Endothelial cell of umbilical vein (primary cell): ENCODE measurements at regions not wholly inside any gene's neighbourhood (a gene's known extent, or its start where the extent isn't known, plus 50 kb on each side); places are given as distances from the start of the nearest gene placed in this dataset.

Source experiments
- BruUV-seq: library from RNA; stranded (reverse); fragments of 400-500 nt; replicated peaks from 2 replicates; lab custom pipeline; 2021; lab: Mats Ljungman, UMichigan
- CTCF ChIA-PET: fragments of 300-600, 350-600 bp; sonication (Branson Sonifier 250); formaldehyde crosslinking; loops from one replicate; lab custom pipeline; 2021; ENCODE audit warnings: antibody characterized with exemption, inconsistent platforms; lab: Charles Lee
- POLR2A ChIA-PET: fragments of 300-600, 350-600 bp; sonication (Branson Sonifier 250); formaldehyde crosslinking; loops from one replicate; lab custom pipeline; 2021; ENCODE audit warnings: antibody characterized with exemption, inconsistent platforms; lab: Charles Lee
- DNase-seq: peaks from one replicate; pipeline ENCODE4 v3.0.0-alpha.2; 2011; ENCODE audit warnings: low read depth, low spot score
- FAIRE-seq: peaks from 2 replicates; lab custom pipeline; 2011; peaks lifted over from hg19 to GRCh38; lab: Jason Lieb, UNC
- H2AFZ ChIP-seq: 2 replicates; pipeline ENCODE4 v1.6.0; 2012; ENCODE audit warnings: low read depth, low read length, control low read depth, inconsistent platforms
- H3K27ac ChIP-seq: 2 replicates; pipeline ENCODE4 v1.5.1; 2011; ENCODE audit warnings: low read depth, mild to moderate bottlenecking, control low read depth, low read length, moderate library complexity; ENCODE audit not compliant: insufficient read depth
- H3K27me3 ChIP-seq, 2 experiments: 2 replicates each; pipeline versions ENCODE4 v1.6.0 to v1.6.1; 2011; ENCODE audit warnings: low read length in 2 of 2, mixed read lengths in 1 of 2; ENCODE audit not compliant: control insufficient read depth in 2 of 2, insufficient read depth in 2 of 2
- H3K36me3 ChIP-seq, 2 experiments: 2 replicates in 1 of 2; 3 replicates in 1 of 2; pipeline ENCODE4 v1.5.1; 2011; ENCODE audit warnings: low read length in 2 of 2, mild to moderate bottlenecking in 1 of 2, moderate library complexity in 1 of 2; ENCODE audit not compliant: control insufficient read depth in 2 of 2, insufficient read depth in 2 of 2; ENCODE audit errors: extremely low read depth in 1 of 2
- H3K4me1 ChIP-seq: 3 replicates; pipeline ENCODE4 v1.5.1; 2011; ENCODE audit warnings: mild to moderate bottlenecking, low read length; ENCODE audit not compliant: control insufficient read depth, insufficient read depth; ENCODE audit errors: extremely low read depth
- H3K4me2 ChIP-seq: 2 replicates; pipeline ENCODE4 v1.6.1; 2011; ENCODE audit warnings: low read length, control low read depth, mixed read lengths; ENCODE audit not compliant: insufficient read depth
- H3K4me3 ChIP-seq, 3 experiments: fragments of 200-600 bp in 1 of 3; sonication (generic), shearing (Covaris generic) in 1 of 3; replicated peaks in 1 of 3; 2 replicates each; pipeline ENCODE4 v1.5.1; 2011 to 2016; ENCODE audit warnings: control low read depth in 3 of 3, low read length in 3 of 3, mild to moderate bottlenecking in 2 of 3, inconsistent platforms in 1 of 3, low read depth in 1 of 3, moderate library complexity in 1 of 3; ENCODE audit not compliant: insufficient read depth in 1 of 3
- H3K79me2 ChIP-seq: 2 replicates; pipeline ENCODE4 v1.6.0; 2012; ENCODE audit warnings: low read length, inconsistent platforms; ENCODE audit not compliant: control insufficient read depth, insufficient read depth
- H3K9ac ChIP-seq: replicated peaks from 2 replicates; pipeline ENCODE3; 2011; ENCODE audit warnings: low read length, control low read depth; ENCODE audit not compliant: insufficient read depth; ENCODE audit errors: extremely low read depth
- H3K9me1 ChIP-seq: replicated peaks from 3 replicates; pipeline ENCODE4 v1.6.0; 2011; ENCODE audit warnings: mild to moderate bottlenecking, low read length; ENCODE audit not compliant: control insufficient read depth, insufficient read depth; ENCODE audit errors: extremely low read depth
- H3K9me3 ChIP-seq: replicated peaks from 2 replicates; pipeline ENCODE4 v1.5.1; 2012; ENCODE audit warnings: low read length, inconsistent platforms; ENCODE audit not compliant: control insufficient read depth, insufficient read depth
- H4K20me1 ChIP-seq: replicated peaks from 2 replicates; pipeline ENCODE3; 2011; ENCODE audit warnings: mild to moderate bottlenecking, low read length; ENCODE audit not compliant: control insufficient read depth, insufficient read depth; ENCODE audit errors: extremely low read depth
- CTCF ChIP-seq, 2 donors: IDR thresholded peaks; 1 replicate in 1 of 2; 2 replicates in 1 of 2; pipeline ENCODE4 v1.5.1; 2011; ENCODE audit warnings: low read length in 2 of 2, mild to moderate bottlenecking in 2 of 2, moderate library complexity in 2 of 2, control low read depth in 1 of 2, inconsistent platforms in 1 of 2, low read depth in 1 of 2; ENCODE audit not compliant: insufficient read depth in 1 of 2; ENCODE audit errors: extremely low read depth in 1 of 2
- EZH2 ChIP-seq: IDR thresholded peaks from 2 replicates; pipeline ENCODE4 v1.6.1; 2012; ENCODE audit warnings: borderline replicate concordance, low read depth, mild to moderate bottlenecking, moderate library complexity, low read length, inconsistent platforms; ENCODE audit not compliant: severe bottlenecking
- FOS ChIP-seq: IDR thresholded peaks from 2 replicates; pipeline ENCODE4 v1.6.1; 2011; ENCODE audit warnings: mild to moderate bottlenecking, low read length, moderate library complexity, borderline replicate concordance; ENCODE audit not compliant: insufficient read depth
- GATA2 ChIP-seq: IDR thresholded peaks from 2 replicates; pipeline ENCODE4 v1.7.0; 2011; ENCODE audit warnings: low read depth, mild to moderate bottlenecking, moderate library complexity, mixed read lengths, low read length; ENCODE audit not compliant: insufficient read length, insufficient read depth
- JUN ChIP-seq: IDR thresholded peaks from 2 replicates; pipeline ENCODE4 v1.6.1; 2011; ENCODE audit warnings: borderline replicate concordance, low read depth; ENCODE audit not compliant: insufficient read length, insufficient read depth
- MAX ChIP-seq: IDR thresholded peaks from 2 replicates; pipeline ENCODE4 v1.6.1; 2011; ENCODE audit not compliant: insufficient read depth, insufficient read length
- MYC ChIP-seq: IDR thresholded peaks from one replicate; pipeline ENCODE4 v1.6.1; 2011; ENCODE audit warnings: mild to moderate bottlenecking, low read depth, low read length
- POLR2A ChIP-seq: IDR thresholded peaks from 2 replicates; pipeline ENCODE4 v1.6.1; 2012; ENCODE audit warnings: low read depth, mild to moderate bottlenecking, control low read depth, low read length
- POLR2AphosphoS5 ChIP-seq: IDR thresholded peaks from 2 replicates; pipeline ENCODE4 v1.6.1; 2012; ENCODE audit warnings: low read depth, mild to moderate bottlenecking, control low read depth, low read length, moderate library complexity; ENCODE audit not compliant: insufficient read depth
- dilution Hi-C: fragments of 300-500 bp; cut with MboI; formaldehyde crosslinking; loops from one replicate; pipeline ENCODE4 v1.15.0; 2019; ENCODE audit warnings: low sequenced_read_pairs; ENCODE audit not compliant: extremely low pct_ligation_motif_present
- intact Hi-C: fragments of 100-400 bp; cut with micrococcal nuclease; formaldehyde crosslinking; loops from one replicate; pipeline ENCODE4 v1.10.0; 2022

- Histone ChIP-seq H3K27me3 (no peaks in the 10 kb centered on the region), H3K4me3 (no peak overlapping the region), H3K9me1 (no peaks in the 10 kb centered on the region), H4K20me1 (no peaks in the 10 kb centered on the region), H3K79me2 (no peaks in the 10 kb centered on the region), H3K4me1 (no peaks in the 10 kb centered on the region), H3K4me2 (no peak overlapping the region), H3K36me3 (no peaks in the 10 kb centered on the region), H2AFZ (no peak overlapping the region), H3K9me3 (no peaks in the 10 kb centered on the region), H3K27ac (no peak overlapping the region), H3K9ac (no peak overlapping the region)
- TF ChIP-seq CTCF (IDR thresholded peaks at IDR 0.05; ENCODE audit: extremely low read depth in 1 of 2, insufficient read depth in 1 of 2, low read depth in 1 of 2, low read length in 2 of 2) (no peak), POLR2AphosphoS5 (no peak), MYC (no peak), POLR2A (no peak), MAX (no peak), FOS (no peak), EZH2 (no peak), GATA2 (no peak), JUN (no peak)
- DNase-seq (no peak), FAIRE-seq (no peak)
- intact Hi-C loops (no loop called here), dilution Hi-C loops (no loop called here)
- BruUV-seq = no TSS peak
- POLR2A ChIA-PET = no interaction called here
- CTCF ChIA-PET = interaction anchor here (3.6 kb wide), 1 partner anchor 13 kb away, joined by 23 read pairs; no protein-coding TSS in a partner anchor
These were observed 153.5 kb upstream of the PDE1C start for GRCh38 chr7:32223721-32224120.
